ENCODE measurements at regions not wholly inside any gene's neighbourhood (a gene's known extent, or its start where the extent isn't known, plus 50 kb on each side); places are given as distances from the start of the nearest gene placed in this dataset.

DNA sequence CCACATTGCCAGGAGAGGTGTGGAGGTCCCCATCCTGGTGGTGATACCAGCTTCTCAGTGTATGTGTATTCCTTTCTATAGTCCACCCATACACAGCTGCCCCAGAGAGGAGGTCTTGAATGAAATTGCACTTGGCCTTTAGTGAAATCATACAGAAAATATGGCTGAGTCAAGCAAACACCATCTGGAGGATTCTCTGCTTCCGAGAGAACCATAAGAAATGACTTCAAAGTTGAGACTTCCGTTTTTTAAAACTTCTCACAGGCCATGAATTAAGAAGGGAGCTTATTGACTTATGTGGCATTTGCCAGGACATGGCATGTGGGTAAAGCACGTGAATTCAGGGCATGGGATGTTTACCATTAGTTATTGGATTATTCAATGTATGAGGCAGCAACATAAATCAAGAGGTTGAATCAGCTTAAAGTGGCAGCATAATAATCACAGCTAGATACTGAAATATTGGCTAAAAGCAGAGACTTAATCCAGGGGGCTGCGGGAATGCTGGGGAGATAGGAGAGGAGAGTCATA lies 119.1 kb upstream of the MTNR1B start:
- H2AFZ ChIP-seq: no peak overlapping the region
- H4K20me1 ChIP-seq (replicated peaks; ENCODE audit: insufficient read depth): no peaks in the 10 kb centered on the region; the same call in 1 of the 2 replicates
- H3K9me2 ChIP-seq (ENCODE audit: insufficient read depth): no peaks in the 10 kb centered on the region
- peaks cover 19% of the 10 kb centered on the region for H3K36me3 Mint-ChIP-seq (ENCODE audit: low read depth)
- H3K27me3 ChIP-seq (ENCODE audit: insufficient read depth): no peaks in the 10 kb centered on the region
- H3K9me3 Mint-ChIP-seq: peaks cover 2% of the 10 kb centered on the region; the same call in 1 of the 3 replicates
- H3K4me1 Mint-ChIP-seq: peaks cover 14% of the 10 kb centered on the region; the same call in 2 of the 3 replicates
- no peak overlapping the region for H3K27ac ChIP-seq (ENCODE audit: low read depth)
- H3K27ac Mint-ChIP-seq: no peak overlapping the region
- no peaks in the 10 kb centered on the region for H3K79me2 ChIP-seq (replicated peaks; ENCODE audit: insufficient read depth)
- H3K4me3 ChIP-seq: no peak overlapping the region
- DNase-seq (ENCODE audit: low spot score) (no peak), ATAC-seq (no peak)
- H3K4me3 Mint-ChIP-seq: no peak overlapping the region
- H3K36me3 ChIP-seq (ENCODE audit: insufficient read depth): no peaks in the 10 kb centered on the region
- no peak overlapping the region for H3K4me2 ChIP-seq
- no peaks in the 10 kb centered on the region; the same call in 1 of the 2 replicates for H3K4me1 ChIP-seq (ENCODE audit: insufficient read depth)
- TF ChIP-seq, protein P1, sequence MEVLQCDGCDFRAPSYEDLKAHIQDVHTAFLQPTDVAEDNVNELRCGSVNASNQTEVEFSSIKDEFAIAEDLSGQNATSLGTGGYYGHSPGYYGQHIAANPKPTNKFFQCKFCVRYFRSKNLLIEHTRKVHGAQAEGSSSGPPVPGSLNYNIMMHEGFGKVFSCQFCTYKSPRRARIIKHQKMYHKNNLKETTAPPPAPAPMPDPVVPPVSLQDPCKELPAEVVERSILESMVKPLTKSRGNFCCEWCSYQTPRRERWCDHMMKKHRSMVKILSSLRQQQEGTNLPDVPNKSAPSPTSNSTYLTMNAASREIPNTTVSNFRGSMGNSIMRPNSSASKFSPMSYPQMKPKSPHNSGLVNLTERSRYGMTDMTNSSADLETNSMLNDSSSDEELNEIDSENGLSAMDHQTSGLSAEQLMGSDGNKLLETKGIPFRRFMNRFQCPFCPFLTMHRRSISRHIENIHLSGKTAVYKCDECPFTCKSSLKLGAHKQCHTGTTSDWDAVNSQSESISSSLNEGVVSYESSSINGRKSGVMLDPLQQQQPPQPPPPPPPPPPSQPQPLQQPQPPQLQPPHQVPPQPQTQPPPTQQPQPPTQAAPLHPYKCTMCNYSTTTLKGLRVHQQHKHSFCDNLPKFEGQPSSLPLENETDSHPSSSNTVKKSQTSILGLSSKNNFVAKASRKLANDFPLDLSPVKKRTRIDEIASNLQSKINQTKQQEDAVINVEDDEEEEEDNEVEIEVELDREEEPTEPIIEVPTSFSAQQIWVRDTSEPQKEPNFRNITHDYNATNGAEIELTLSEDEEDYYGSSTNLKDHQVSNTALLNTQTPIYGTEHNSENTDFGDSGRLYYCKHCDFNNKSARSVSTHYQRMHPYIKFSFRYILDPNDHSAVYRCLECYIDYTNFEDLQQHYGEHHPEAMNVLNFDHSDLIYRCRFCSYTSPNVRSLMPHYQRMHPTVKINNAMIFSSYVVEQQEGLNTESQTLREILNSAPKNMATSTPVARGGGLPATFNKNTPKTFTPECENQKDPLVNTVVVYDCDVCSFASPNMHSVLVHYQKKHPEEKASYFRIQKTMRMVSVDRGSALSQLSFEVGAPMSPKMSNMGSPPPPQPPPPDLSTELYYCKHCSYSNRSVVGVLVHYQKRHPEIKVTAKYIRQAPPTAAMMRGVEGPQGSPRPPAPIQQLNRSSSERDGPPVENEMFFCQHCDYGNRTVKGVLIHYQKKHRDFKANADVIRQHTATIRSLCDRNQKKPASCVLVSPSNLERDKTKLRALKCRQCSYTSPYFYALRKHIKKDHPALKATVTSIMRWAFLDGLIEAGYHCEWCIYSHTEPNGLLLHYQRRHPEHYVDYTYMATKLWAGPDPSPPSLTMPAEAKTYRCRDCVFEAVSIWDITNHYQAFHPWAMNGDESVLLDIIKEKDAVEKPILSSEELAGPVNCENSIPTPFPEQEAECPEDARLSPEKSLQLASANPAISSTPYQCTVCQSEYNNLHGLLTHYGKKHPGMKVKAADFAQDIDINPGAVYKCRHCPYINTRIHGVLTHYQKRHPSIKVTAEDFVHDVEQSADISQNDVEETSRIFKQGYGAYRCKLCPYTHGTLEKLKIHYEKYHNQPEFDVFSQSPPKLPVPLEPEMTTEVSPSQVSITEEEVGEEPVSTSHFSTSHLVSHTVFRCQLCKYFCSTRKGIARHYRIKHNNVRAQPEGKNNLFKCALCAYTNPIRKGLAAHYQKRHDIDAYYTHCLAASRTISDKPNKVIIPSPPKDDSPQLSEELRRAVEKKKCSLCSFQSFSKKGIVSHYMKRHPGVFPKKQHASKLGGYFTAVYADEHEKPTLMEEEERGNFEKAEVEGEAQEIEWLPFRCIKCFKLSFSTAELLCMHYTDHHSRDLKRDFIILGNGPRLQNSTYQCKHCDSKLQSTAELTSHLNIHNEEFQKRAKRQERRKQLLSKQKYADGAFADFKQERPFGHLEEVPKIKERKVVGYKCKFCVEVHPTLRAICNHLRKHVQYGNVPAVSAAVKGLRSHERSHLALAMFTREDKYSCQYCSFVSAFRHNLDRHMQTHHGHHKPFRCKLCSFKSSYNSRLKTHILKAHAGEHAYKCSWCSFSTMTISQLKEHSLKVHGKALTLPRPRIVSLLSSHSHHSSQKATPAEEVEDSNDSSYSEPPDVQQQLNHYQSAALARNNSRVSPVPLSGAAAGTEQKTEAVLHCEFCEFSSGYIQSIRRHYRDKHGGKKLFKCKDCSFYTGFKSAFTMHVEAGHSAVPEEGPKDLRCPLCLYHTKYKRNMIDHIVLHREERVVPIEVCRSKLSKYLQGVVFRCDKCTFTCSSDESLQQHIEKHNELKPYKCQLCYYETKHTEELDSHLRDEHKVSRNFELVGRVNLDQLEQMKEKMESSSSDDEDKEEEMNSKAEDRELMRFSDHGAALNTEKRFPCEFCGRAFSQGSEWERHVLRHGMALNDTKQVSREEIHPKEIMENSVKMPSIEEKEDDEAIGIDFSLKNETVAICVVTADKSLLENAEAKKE (CRISPR knock-in tag; IDR thresholded peaks at IDR 0.05): no peak
- TF ChIP-seq ZNF331 (CRISPR knock-in tag; IDR thresholded peaks at IDR 0.05; ENCODE audit: low read depth) (no peak), ZNF114 (CRISPR knock-in tag; IDR thresholded peaks at IDR 0.05) (no peak), EZH2phosphoT487 (IDR thresholded peaks at IDR 0.05; ENCODE audit: unreplicated experiment) (no peak), POLR2AphosphoS5 (IDR thresholded peaks at IDR 0.05; ENCODE audit: low read depth) (no peak), CREB1 (CRISPR knock-in tag; IDR thresholded peaks at IDR 0.05; ENCODE audit: low read depth) (no peak), JUNB (IDR thresholded peaks at IDR 0.05; ENCODE audit: unreplicated experiment) (no peak), EZH2 (IDR thresholded peaks at IDR 0.05; ENCODE audit: low read depth, unreplicated experiment) (no peak)
- TF ChIP-seq, protein P2, sequence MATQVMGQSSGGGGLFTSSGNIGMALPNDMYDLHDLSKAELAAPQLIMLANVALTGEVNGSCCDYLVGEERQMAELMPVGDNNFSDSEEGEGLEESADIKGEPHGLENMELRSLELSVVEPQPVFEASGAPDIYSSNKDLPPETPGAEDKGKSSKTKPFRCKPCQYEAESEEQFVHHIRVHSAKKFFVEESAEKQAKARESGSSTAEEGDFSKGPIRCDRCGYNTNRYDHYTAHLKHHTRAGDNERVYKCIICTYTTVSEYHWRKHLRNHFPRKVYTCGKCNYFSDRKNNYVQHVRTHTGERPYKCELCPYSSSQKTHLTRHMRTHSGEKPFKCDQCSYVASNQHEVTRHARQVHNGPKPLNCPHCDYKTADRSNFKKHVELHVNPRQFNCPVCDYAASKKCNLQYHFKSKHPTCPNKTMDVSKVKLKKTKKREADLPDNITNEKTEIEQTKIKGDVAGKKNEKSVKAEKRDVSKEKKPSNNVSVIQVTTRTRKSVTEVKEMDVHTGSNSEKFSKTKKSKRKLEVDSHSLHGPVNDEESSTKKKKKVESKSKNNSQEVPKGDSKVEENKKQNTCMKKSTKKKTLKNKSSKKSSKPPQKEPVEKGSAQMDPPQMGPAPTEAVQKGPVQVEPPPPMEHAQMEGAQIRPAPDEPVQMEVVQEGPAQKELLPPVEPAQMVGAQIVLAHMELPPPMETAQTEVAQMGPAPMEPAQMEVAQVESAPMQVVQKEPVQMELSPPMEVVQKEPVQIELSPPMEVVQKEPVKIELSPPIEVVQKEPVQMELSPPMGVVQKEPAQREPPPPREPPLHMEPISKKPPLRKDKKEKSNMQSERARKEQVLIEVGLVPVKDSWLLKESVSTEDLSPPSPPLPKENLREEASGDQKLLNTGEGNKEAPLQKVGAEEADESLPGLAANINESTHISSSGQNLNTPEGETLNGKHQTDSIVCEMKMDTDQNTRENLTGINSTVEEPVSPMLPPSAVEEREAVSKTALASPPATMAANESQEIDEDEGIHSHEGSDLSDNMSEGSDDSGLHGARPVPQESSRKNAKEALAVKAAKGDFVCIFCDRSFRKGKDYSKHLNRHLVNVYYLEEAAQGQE (IDR thresholded peaks at IDR 0.05; ENCODE audit: unreplicated experiment): no peak
- TF ChIP-seq, protein P3, sequence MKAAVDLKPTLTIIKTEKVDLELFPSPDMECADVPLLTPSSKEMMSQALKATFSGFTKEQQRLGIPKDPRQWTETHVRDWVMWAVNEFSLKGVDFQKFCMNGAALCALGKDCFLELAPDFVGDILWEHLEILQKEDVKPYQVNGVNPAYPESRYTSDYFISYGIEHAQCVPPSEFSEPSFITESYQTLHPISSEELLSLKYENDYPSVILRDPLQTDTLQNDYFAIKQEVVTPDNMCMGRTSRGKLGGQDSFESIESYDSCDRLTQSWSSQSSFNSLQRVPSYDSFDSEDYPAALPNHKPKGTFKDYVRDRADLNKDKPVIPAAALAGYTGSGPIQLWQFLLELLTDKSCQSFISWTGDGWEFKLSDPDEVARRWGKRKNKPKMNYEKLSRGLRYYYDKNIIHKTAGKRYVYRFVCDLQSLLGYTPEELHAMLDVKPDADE (IDR thresholded peaks at IDR 0.05): no peak
- H3K27me3 Mint-ChIP-seq (ENCODE audit: insufficient read depth, low read depth, poor library complexity): no peaks in the 10 kb centered on the region
- H3F3A ChIP-seq (replicated peaks; ENCODE audit: low read depth): no peaks in the 10 kb centered on the region

All from GM23338 (cell line).